KBM-7 (cell line): ENCODE measurements at regions not wholly inside any gene's neighbourhood (a gene's known extent, or its start where the extent isn't known, plus 50 kb on each side); places are given as distances from the start of the nearest gene placed in this dataset.

Source experiments
- DNase-seq: peaks from one replicate; pipeline ENCODE4 v3.0.0-alpha.2; 2015
- in situ Hi-C: fragments of 300-500 bp; cut with MboI; formaldehyde crosslinking; loops from 2 replicates; pipeline ENCODE4 v1.14.3; 2020; ENCODE audit warnings: low sequenced_read_pairs, low pct_unique_long_range_greater_than_20kb, mixed read lengths

DNA sequence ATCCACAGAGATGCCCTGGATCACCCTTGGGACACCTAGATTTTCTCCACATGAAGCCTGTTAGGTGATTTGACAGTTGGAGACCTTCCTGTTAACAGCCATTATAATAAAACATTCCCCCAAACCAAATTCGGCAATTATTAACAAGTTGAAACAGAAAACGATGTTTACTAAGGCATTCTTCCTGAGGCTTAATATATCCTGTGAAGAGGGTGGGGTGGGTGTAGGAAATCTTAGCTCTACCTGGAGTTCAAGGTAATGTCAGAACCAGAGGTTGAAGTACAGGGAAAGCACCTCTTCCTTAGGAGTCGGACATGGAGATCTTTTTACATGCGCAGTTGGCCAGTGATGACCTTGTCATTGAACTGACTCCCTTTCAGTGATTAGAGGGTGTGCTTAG is 143.0 kb downstream of the FGF9 start:
- in situ Hi-C loops = no loop called here
- DNase-seq = no peak

DNA sequence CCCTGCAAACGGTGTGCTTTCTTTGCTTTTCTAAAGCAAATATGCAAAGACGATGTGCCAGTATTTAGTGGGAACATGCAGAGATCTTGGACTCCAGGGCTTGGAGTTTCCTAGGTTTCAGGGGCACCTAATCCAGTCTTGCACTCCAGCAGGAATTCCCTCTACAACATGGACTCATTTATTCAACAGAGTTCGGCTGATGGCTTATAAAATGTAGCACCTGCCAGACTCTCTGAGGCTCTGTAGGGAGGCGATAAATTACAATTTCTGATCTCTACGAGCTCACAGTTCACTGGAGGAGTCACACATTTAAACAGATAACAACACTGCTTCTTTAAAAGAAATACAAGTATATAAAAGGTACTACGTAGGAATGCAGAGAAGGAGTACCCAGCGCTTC is 143.7 kb downstream of the FGF9 start:
- no peak for DNase-seq
- in situ Hi-C loops = no loop called here

DNA sequence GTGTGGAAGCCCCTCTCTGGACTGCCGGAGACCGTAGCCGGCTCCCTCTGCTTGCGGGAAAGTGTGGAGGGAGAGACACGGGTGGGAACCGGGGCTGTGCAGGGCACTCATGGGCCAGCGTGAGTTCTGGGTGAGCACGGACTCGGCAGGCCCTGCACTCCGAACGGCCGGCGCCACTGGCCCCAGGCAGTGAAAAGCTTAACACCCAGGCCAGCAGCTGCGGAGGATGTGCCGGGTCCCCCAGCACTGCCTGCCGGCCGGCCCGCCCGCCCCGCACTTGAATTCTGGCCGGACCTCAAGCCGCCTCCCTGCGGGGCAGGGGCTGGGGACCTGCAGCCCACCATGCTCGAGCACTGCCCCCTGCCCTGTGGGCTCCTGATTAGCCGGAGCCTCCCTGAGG is 147.0 kb downstream of the FGF9 start:
- in situ Hi-C loops = no loop called here
- no peak for DNase-seq

GRCh38 chr13:21822029-21822428 is 151.2 kb downstream of the FGF9 start:
- DNase-seq = no peak
- in situ Hi-C loops = no loop called here

- in situ Hi-C loops = no loop called here
- DNase-seq = no peak
These were observed 152.5 kb downstream of the FGF9 start for GRCh38 chr13:21823416-21823815.

DNA sequence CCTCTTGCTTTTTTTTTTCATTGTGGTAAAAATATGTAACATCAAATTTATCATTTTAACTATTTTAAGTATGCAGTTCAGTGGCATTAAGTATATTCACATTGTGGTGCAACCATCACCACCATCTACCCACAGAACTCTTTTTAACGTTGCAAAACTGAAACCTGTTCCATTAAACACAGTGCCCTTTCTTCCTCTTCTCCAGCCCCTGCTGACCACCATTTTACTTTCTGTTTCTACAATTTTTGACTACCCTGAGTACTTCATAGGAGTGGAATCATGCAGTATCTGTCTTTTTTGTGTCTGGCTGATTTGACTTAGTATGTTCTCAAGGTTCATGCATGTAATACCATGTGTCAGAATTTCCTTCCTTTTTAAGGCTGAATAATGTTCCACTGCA is 153.1 kb downstream of the FGF9 start:
- in situ Hi-C loops = no loop called here
- no peak for DNase-seq

DNA sequence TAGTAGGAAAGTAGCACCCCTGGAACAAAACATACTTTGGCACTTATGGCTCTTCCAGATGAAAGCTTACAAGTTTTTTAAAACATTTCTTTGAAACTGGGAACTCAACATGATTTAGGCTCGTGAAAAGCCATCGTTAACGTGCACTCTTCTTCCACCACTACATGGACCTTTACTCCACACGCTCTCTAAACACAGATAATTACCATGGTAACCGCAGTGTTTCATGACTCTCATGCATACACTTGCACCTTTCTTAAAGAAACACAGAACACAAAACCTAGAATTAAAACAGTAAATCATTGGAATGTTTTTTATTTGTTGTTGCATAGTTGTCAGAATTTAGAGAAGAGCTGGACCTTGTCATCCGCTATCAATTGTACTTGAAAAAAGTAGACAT is 154.3 kb downstream of the FGF9 start:
- DNase-seq = no peak
- in situ Hi-C loops = no loop called here

DNA sequence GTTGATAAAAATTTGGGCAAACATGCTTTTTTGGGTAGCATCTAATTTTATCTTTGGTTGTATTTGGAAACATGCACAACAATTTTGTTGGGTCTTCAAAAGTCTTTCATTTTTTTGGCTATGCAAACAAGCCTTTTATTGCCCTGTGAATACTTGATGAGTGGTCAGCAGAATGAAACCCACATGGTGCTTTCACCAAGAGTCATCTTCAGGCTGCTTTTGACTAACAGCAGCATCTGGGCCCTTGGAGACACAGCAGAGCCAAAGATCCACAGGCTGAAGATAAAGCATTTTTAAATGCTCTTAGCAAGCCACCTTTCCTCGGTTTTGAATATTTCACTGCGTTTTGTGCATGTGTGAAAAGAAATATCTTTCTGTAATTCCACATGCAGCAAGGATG is 154.9 kb downstream of the FGF9 start:
- no peak for DNase-seq
- in situ Hi-C loops = no loop called here

GRCh38 chr13:21826214-21827015 is 155.5 kb downstream of the FGF9 start:
- DNase-seq = no peak
- in situ Hi-C loops = no loop called here

GRCh38 chr13:21831654-21832324 is 160.9 kb downstream of the FGF9 start:
- no peak for DNase-seq
- in situ Hi-C loops = no loop called here

DNA sequence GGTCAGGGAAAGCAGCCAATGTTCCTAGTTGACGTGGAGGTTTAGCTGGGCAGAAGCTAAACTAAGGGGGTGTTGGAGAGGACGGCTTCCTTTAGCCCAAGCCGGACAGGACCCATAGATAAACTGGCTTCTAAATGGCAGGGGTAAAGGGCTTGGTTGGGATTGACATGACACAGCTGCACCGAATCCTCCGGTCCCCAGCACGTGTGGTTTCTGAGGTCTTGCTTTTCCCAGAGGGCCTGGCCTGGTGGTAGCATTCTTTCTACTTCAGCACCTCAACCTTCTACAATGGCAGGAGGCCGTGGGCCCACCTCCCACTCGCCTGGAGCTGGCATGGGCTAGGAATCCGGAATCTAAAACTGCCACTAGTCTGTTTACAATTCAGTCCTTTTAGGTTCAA is 163.0 kb downstream of the FGF9 start:
- DNase-seq = no peak
- in situ Hi-C loops = no loop called here

DNA sequence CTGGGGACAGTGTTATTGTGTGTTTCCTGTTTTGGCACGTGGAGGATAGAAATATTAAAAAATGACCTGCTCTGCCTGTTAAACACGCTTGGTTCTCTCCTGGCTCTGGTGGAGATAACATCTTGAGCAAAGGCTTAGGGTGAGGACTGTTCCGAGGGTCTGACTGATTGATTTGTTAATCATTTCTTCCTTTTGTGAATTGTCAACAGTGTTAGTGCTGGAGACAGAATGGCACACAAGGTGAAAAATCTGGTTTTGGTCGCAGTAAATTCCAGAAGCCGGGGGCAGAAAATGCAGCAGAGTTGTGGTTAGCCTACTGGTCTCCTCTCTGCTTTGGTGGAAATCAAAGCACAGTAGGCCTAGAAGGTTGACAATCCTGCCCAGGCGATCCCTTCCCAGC is 163.6 kb downstream of the FGF9 start:
- no peak for DNase-seq
- in situ Hi-C loops = no loop called here

DNA sequence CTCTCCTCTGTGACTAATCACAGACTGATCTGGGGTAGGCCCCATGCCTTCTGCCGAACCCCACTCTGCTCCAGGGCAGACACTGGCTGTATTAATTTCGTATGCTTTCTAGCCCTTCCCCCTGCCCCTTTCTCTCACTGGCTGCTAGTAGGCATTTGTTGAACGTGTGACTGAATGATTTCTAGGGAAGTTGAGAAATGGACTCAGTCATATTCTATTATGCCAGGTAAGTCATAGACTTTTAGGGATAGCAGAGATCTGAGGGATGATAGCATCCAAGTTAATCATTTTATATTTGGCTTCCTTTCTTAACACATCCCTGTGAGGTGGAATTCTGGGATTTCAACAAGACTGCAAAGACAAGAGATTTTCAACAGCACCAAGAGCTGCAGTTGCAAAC is 166.4 kb downstream of the FGF9 start:
- in situ Hi-C loops = no loop called here
- DNase-seq = no peak

- in situ Hi-C loops = no loop called here
These were observed 167.1 kb downstream of the FGF9 start for GRCh38 chr13:21837841-21838551.

GRCh38 chr13:21846605-21847004 is 175.7 kb downstream of the FGF9 start:
- in situ Hi-C loops = no loop called here
- DNase-seq = no peak

More at GRCh38 chr13:21837841-21838551, 167.1 kb downstream of the FGF9 start:
- no peak for DNase-seq

DNA sequence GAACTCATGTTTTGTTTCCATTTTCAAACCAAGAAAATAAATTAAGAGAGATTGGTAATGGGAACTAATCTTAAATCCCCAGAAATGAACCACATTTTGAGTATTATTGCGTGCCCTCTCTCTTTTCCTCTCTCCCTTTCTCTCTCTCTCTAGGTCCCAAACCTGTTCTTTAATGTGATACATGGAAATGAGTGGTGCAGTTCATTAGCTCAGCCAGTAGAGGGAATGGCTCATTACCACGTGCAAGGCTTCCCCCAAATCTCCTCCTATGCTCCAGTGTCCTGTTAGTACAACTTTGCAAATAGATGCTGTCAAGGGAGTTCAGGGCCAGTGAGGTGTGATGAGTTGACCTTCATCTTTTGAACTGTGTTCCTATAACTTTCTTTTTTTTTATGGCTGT is 178.4 kb downstream of the FGF9 start:
- peak; percentile 69 for DNase-seq
- in situ Hi-C loops = no loop called here

DNA sequence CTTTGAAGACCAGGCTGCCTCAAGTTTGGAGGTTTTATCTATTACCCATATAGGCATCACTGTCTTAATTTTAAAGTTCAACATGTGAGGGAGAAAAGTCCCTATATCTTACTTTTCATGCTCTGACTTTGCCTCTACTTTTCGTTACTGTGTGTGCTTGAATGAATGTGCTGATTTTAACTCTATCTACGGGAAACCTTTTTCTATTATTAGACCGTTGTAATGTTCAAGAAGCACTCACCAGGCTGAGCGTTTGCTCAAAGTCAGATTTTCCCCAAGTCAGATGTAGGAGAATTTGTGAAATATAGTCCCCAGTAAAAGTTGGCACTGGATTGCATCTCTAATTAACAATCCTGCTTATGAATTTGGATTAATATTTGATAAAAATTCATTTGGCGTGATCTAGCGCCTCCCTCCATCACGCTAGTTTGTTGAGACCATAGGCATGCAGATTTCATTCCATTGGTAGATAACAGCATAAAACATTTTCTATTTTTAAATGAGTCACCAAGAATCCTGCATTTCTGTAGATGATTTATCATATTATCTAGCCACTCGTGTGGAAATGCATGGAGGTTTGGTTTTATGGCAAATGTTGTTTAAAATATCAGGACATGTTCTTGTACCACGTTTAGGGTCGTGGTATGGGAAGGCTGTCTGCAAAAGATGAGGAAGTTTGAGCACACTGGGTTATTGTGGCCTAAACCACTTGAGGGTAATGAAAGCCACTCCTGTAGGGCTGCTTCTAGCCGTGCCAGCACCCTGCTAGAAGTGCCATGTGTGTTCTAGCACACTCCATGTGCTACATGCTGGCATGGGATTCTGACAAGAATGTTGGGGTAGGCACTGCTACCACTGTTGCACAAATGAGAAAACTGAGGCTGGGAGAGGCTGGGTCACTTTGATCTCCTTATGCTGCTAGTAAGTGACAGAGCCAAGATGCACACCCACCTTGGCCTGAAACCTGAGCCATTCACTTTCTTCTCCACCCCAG is 179.4 kb downstream of the FGF9 start:
- no peak for DNase-seq
- in situ Hi-C loops = no loop called here

- in situ Hi-C loops = no loop called here
- DNase-seq = no peak
These were observed 181.2 kb downstream of the FGF9 start for GRCh38 chr13:21852043-21852442.

- DNase-seq = no peak
- in situ Hi-C loops = no loop called here
These were observed 182.9 kb downstream of the FGF9 start for GRCh38 chr13:21853779-21854178.
